Esophagus muscularis mucosa (tissue), 4 donors: ENCODE measurements at regions not wholly inside any gene's neighbourhood (a gene's known extent, or its start where the extent isn't known, plus 50 kb on each side); places are given as distances from the start of the nearest gene placed in this dataset.

ENCODE experiments used
- DNase-seq: peaks from one replicate; pipeline ENCODE4 v3.0.0-alpha.2; 2017; ENCODE audit errors: extremely low spot score
- H3K27ac ChIP-seq, 4 donors: fragments of 200-600 bp; sonication (generic); replicated peaks in 1 of 4; 1 replicate in 3 of 4; 2 replicates in 1 of 4; pipeline ENCODE4 v1.5.1; 2016 to 2019; ENCODE audit warnings: mild to moderate bottlenecking in 1 of 4
- H3K27me3 ChIP-seq, 4 donors: fragments of 200-600 bp; sonication (generic); one replicate each; pipeline versions ENCODE4 v1.5.1 to v1.6.0; 2016 to 2019
- H3K36me3 ChIP-seq, 4 donors: fragments of 200-600 bp; sonication (generic); one replicate each; pipeline ENCODE4 v1.5.1; 2016 to 2019
- H3K4me1 ChIP-seq, 4 donors: fragments of 200-600 bp; sonication (generic); one replicate each; pipeline ENCODE4 v1.5.1; 2016 to 2019
- H3K4me3 ChIP-seq, 4 donors: fragments of 200-600 bp; sonication (generic); 1 replicate in 2 of 4; 2 replicates in 2 of 4; pipeline ENCODE4 v1.5.1; 2016 to 2019; ENCODE audit warnings: mild to moderate bottlenecking in 4 of 4, moderate library complexity in 1 of 4
- H3K9me3 ChIP-seq, 4 donors: fragments of 200-600 bp; sonication (generic); 1 replicate in 3 of 4; 2 replicates in 1 of 4; pipeline ENCODE4 v1.5.1; 2016 to 2019
- EP300 ChIP-seq: sonication (generic); formaldehyde crosslinking; IDR thresholded peaks from one replicate; pipeline ENCODE4 v1.6.1; 2017; ENCODE audit warnings: antibody characterized with exemption
- POLR2A ChIP-seq: fragments of 450-650 bp; IDR thresholded peaks from one replicate; pipeline ENCODE4 v1.6.1; 2017; ENCODE audit warnings: antibody characterized with exemption, moderate library complexity, mild to moderate bottlenecking, low read depth
- POLR2AphosphoS5 ChIP-seq, 2 donors: sonication (generic); formaldehyde crosslinking; IDR thresholded peaks; one replicate each; pipeline ENCODE4 v1.6.1; 2017; ENCODE audit warnings: antibody characterized with exemption in 2 of 2
- WGBS: methylation state at CpG from one replicate; pipeline ENCODE4 v1.1.5; 2018; 5-methylcytosine and 5-hydroxymethylcytosine counted together
- intact Hi-C: fragments of 100-400 bp; cut with DNase I; formaldehyde crosslinking; loops from one replicate; pipeline ENCODE4 v1.15.1; 2023
- TF ChIP-seq, protein P1 (sequence below), 3 experiments: fragments of 200-600 bp in 2 of 3; fragments of 450-650 bp in 1 of 3; sonication (generic) in 2 of 3; IDR thresholded peaks; one replicate each; pipeline ENCODE4 v1.5.1; 2017 to 2019; ENCODE audit warnings: antibody characterized with exemption in 3 of 3, mild to moderate bottlenecking in 2 of 3, moderate library complexity in 1 of 3

GRCh38 chr3:124635169-124635539 is 95.1 kb upstream of the UMPS start:
- H3K4me1 ChIP-seq = no peaks in the 10 kb centered on the region
- H3K36me3 ChIP-seq = peaks cover 0 to 49% (median 19%) of the 10 kb centered on the region in 4 donors
- H3K4me3 ChIP-seq = no peak overlapping the region
- no peaks in the 10 kb centered on the region for H3K27me3 ChIP-seq
- DNase-seq = no peak
- WGBS = 100% methylated on average over 1 of the region's 1 CpG
- intact Hi-C loops = no loop called here
- no peaks in the 10 kb centered on the region for H3K9me3 ChIP-seq
- no peak for TF ChIP-seq POLR2AphosphoS5 (IDR thresholded peaks at IDR 0.05)
- TF ChIP-seq, protein P1, sequence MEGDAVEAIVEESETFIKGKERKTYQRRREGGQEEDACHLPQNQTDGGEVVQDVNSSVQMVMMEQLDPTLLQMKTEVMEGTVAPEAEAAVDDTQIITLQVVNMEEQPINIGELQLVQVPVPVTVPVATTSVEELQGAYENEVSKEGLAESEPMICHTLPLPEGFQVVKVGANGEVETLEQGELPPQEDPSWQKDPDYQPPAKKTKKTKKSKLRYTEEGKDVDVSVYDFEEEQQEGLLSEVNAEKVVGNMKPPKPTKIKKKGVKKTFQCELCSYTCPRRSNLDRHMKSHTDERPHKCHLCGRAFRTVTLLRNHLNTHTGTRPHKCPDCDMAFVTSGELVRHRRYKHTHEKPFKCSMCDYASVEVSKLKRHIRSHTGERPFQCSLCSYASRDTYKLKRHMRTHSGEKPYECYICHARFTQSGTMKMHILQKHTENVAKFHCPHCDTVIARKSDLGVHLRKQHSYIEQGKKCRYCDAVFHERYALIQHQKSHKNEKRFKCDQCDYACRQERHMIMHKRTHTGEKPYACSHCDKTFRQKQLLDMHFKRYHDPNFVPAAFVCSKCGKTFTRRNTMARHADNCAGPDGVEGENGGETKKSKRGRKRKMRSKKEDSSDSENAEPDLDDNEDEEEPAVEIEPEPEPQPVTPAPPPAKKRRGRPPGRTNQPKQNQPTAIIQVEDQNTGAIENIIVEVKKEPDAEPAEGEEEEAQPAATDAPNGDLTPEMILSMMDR (IDR thresholded peaks at IDR 0.05) = no peak
- no peak for TF ChIP-seq EP300
- TF ChIP-seq POLR2A = no peak
- no peak overlapping the region for H3K27ac ChIP-seq

- 65% methylated on average over 4 of the region's 5 CpGs for WGBS
- no peak overlapping the region for H3K4me3 ChIP-seq
- no peaks in the 10 kb centered on the region for H3K4me1 ChIP-seq
- no peak for TF ChIP-seq POLR2AphosphoS5 (IDR thresholded peaks at IDR 0.05)
- TF ChIP-seq, protein P1 (IDR thresholded peaks at IDR 0.05) = no peak
- TF ChIP-seq EP300 = no peak
- TF ChIP-seq POLR2A = no peak
- H3K36me3 ChIP-seq = peaks cover 0 to 49% (median 19%) of the 10 kb centered on the region in 4 donors
- DNase-seq = no peak
- intact Hi-C loops = no loop called here
- H3K27me3 ChIP-seq = no peaks in the 10 kb centered on the region
- no peaks in the 10 kb centered on the region for H3K9me3 ChIP-seq
- no peak overlapping the region for H3K27ac ChIP-seq
Observed at GRCh38 chr3:124636101-124636862, 94.0 kb upstream of the UMPS start.

GRCh38 chr3:124636863-124637296 is 93.4 kb upstream of the UMPS start:
- Histone ChIP-seq H3K27ac (no peak overlapping the region), H3K36me3 (peaks cover 0 to 49% (median 19%) of the 10 kb centered on the region in 4 donors), H3K9me3 (no peaks in the 10 kb centered on the region), H3K4me1 (no peaks in the 10 kb centered on the region), H3K27me3 (no peaks in the 10 kb centered on the region), H3K4me3 (no peak overlapping the region)
- intact Hi-C loops = no loop called here
- DNase-seq = no peak
- TF ChIP-seq EP300 = no peak
- TF ChIP-seq, protein P1 (IDR thresholded peaks at IDR 0.05) = no peak
- no peak for TF ChIP-seq POLR2AphosphoS5 (IDR thresholded peaks at IDR 0.05)
- no peak for TF ChIP-seq POLR2A
- WGBS = 60% methylated on average over 4 of the region's 4 CpGs

GRCh38 chr3:124639406-124640237 is 90.6 kb upstream of the UMPS start:
- intact Hi-C loops = no loop called here
- WGBS = 79% methylated on average over 6 of the region's 6 CpGs
- DNase-seq = no peak
- no peak for TF ChIP-seq POLR2AphosphoS5 (IDR thresholded peaks at IDR 0.05)
- no peak for TF ChIP-seq POLR2A
- TF ChIP-seq, protein P1 (IDR thresholded peaks at IDR 0.05) = no peak
- no peak for TF ChIP-seq EP300
- Histone ChIP-seq H3K4me3 (no peak overlapping the region), H3K4me1 (no peaks in the 10 kb centered on the region), H3K36me3 (peaks cover 0 to 23% (median 6%) of the 10 kb centered on the region in 4 donors), H3K27me3 (no peaks in the 10 kb centered on the region), H3K27ac (no peak overlapping the region), H3K9me3 (no peaks in the 10 kb centered on the region)
